ENCODE measurements at regions not wholly inside any gene's neighbourhood (a gene's known extent, or its start where the extent isn't known, plus 50 kb on each side); places are given as distances from the start of the nearest gene placed in this dataset.

- in situ Hi-C loops (cut with MboI; ENCODE audit: low sequenced_read_pairs) = no loop called here
- Histone ChIP-seq H3K9me3 (no peaks in the 10 kb centered on the region), H3K4me1 (peaks cover 14% of the 10 kb centered on the region), H3K36me3 (replicated peaks) (no peaks in the 10 kb centered on the region), H3K27me3 (ENCODE audit: low read depth) (no peaks in the 10 kb centered on the region), H3K4me3 (no peak overlapping the region)
- DNase-seq (ENCODE audit: low spot score in 2 of 2) = no peak
Measured at GRCh38 chr7:22895828-22896165, 73.1 kb upstream of the TOMM7 start.

- peaks cover 14% of the 10 kb centered on the region for H3K4me1 ChIP-seq
- no peaks in the 10 kb centered on the region for H3K27me3 ChIP-seq (ENCODE audit: low read depth)
- H3K4me3 ChIP-seq = no peak overlapping the region
- no peaks in the 10 kb centered on the region for H3K36me3 ChIP-seq (replicated peaks)
- in situ Hi-C loops (cut with MboI; ENCODE audit: low sequenced_read_pairs) = no loop called here
- peak in 1 of 2 experiments; percentile 35 for DNase-seq (ENCODE audit: low spot score in 2 of 2)
- H3K9me3 ChIP-seq = no peaks in the 10 kb centered on the region
Measured at GRCh38 chr7:22895140-22895827, 72.6 kb upstream of the TOMM7 start.

- H3K4me3 ChIP-seq = no peak overlapping the region
- no peaks in the 10 kb centered on the region for H3K36me3 ChIP-seq (replicated peaks)
- in situ Hi-C loops (cut with MboI; ENCODE audit: low sequenced_read_pairs) = no loop called here
- no peak for DNase-seq (ENCODE audit: low spot score in 2 of 2)
- peaks cover 14% of the 10 kb centered on the region for H3K4me1 ChIP-seq
- H3K9me3 ChIP-seq = no peaks in the 10 kb centered on the region
- H3K27me3 ChIP-seq (ENCODE audit: low read depth) = no peaks in the 10 kb centered on the region
Measured at GRCh38 chr7:22894546-22894945, 71.9 kb upstream of the TOMM7 start.

- Histone ChIP-seq H3K4me1 (peaks cover 5% of the 10 kb centered on the region; the same call in 1 of the 2 replicates), H3K36me3 (replicated peaks) (no peaks in the 10 kb centered on the region), H3K9me3 (no peaks in the 10 kb centered on the region), H3K4me3 (no peak overlapping the region), H3K27me3 (ENCODE audit: low read depth) (no peaks in the 10 kb centered on the region)
- in situ Hi-C loops (cut with MboI; ENCODE audit: low sequenced_read_pairs) = no loop called here
- no peak for DNase-seq (ENCODE audit: low spot score in 2 of 2)
Measured at GRCh38 chr7:22890773-22891172, 68.1 kb upstream of the TOMM7 start.

- in situ Hi-C loops (cut with MboI; ENCODE audit: low sequenced_read_pairs) = no loop called here
- no peaks in the 10 kb centered on the region for H3K9me3 ChIP-seq
- H3K4me1 ChIP-seq = no peaks in the 10 kb centered on the region
- DNase-seq (ENCODE audit: low spot score in 2 of 2) = no peak
- H3K27me3 ChIP-seq (ENCODE audit: low read depth) = no peaks in the 10 kb centered on the region
- H3K36me3 ChIP-seq (replicated peaks) = no peaks in the 10 kb centered on the region
- H3K4me3 ChIP-seq = no peak overlapping the region
Measured at GRCh38 chr7:22885797-22886261, 63.2 kb upstream of the TOMM7 start.

GRCh38 chr7:22884911-22885788, 62.5 kb upstream of the TOMM7 start:
- no peak for DNase-seq (ENCODE audit: low spot score in 2 of 2)
- no peaks in the 10 kb centered on the region for H3K9me3 ChIP-seq
- in situ Hi-C loops (cut with MboI; ENCODE audit: low sequenced_read_pairs) = no loop called here
- H3K27me3 ChIP-seq (ENCODE audit: low read depth) = no peaks in the 10 kb centered on the region
- H3K4me1 ChIP-seq = no peaks in the 10 kb centered on the region
- no peak overlapping the region for H3K4me3 ChIP-seq
- no peaks in the 10 kb centered on the region for H3K36me3 ChIP-seq (replicated peaks)

- DNase-seq (ENCODE audit: low spot score in 2 of 2) = no peak
- no peak overlapping the region for H3K4me3 ChIP-seq
- in situ Hi-C loops (cut with MboI; ENCODE audit: low sequenced_read_pairs) = no loop called here
- no peaks in the 10 kb centered on the region for H3K9me3 ChIP-seq
- 0 out of 2 replicates have a peak, but pooled peaks cover under 1% of the 10 kb centered on the region for H3K4me1 ChIP-seq
- H3K27me3 ChIP-seq (ENCODE audit: low read depth) = no peaks in the 10 kb centered on the region
- H3K36me3 ChIP-seq (replicated peaks) = no peaks in the 10 kb centered on the region
Measured at GRCh38 chr7:22882106-22882505, 59.5 kb upstream of the TOMM7 start.

GRCh38 chr7:22879709-22880306, 57.2 kb upstream of the TOMM7 start:
- Histone ChIP-seq H3K4me1 (peaks cover 13% of the 10 kb centered on the region), H3K4me3 (no peak overlapping the region), H3K9me3 (no peaks in the 10 kb centered on the region), H3K27me3 (ENCODE audit: low read depth) (no peaks in the 10 kb centered on the region), H3K36me3 (replicated peaks) (no peaks in the 10 kb centered on the region)
- in situ Hi-C loops (cut with MboI; ENCODE audit: low sequenced_read_pairs) = no loop called here
- DNase-seq (ENCODE audit: low spot score in 2 of 2) = no peak

- in situ Hi-C loops (cut with MboI; ENCODE audit: low sequenced_read_pairs) = no loop called here
- Histone ChIP-seq H3K4me3 (no peak overlapping the region), H3K27me3 (ENCODE audit: low read depth) (no peaks in the 10 kb centered on the region), H3K9me3 (no peaks in the 10 kb centered on the region), H3K36me3 (replicated peaks) (no peaks in the 10 kb centered on the region), H3K4me1 (peaks cover 13% of the 10 kb centered on the region)
- no peak for DNase-seq (ENCODE audit: low spot score in 2 of 2)
Measured at GRCh38 chr7:22879280-22879679, 56.6 kb upstream of the TOMM7 start.

GRCh38 chr7:22876986-22877729, 54.5 kb upstream of the TOMM7 start:
- Histone ChIP-seq H3K36me3 (replicated peaks) (no peaks in the 10 kb centered on the region), H3K9me3 (no peaks in the 10 kb centered on the region), H3K4me1 (peaks cover 13% of the 10 kb centered on the region), H3K27me3 (ENCODE audit: low read depth) (no peaks in the 10 kb centered on the region), H3K4me3 (no peak overlapping the region)
- DNase-seq (ENCODE audit: low spot score in 2 of 2) = peak in 1 of 2 experiments; percentile 48
- in situ Hi-C loops (cut with MboI; ENCODE audit: low sequenced_read_pairs) = no loop called here

GRCh38 chr7:22875470-22875869, 52.8 kb upstream of the TOMM7 start:
- in situ Hi-C loops (cut with MboI; ENCODE audit: low sequenced_read_pairs) = no loop called here
- no peaks in the 10 kb centered on the region for H3K27me3 ChIP-seq (ENCODE audit: low read depth)
- no peak for DNase-seq (ENCODE audit: low spot score in 2 of 2)
- H3K9me3 ChIP-seq = no peaks in the 10 kb centered on the region
- H3K4me3 ChIP-seq = no peak overlapping the region
- no peaks in the 10 kb centered on the region for H3K36me3 ChIP-seq (replicated peaks)
- peaks cover 13% of the 10 kb centered on the region for H3K4me1 ChIP-seq

- no peaks in the 10 kb centered on the region for H3K9me3 ChIP-seq
- H3K36me3 ChIP-seq (replicated peaks) = no peaks in the 10 kb centered on the region
- in situ Hi-C loops (cut with MboI; ENCODE audit: low sequenced_read_pairs) = no loop called here
- H3K4me3 ChIP-seq = no peak overlapping the region
- no peaks in the 10 kb centered on the region for H3K27me3 ChIP-seq (ENCODE audit: low read depth)
- no peak for DNase-seq (ENCODE audit: low spot score in 2 of 2)
- H3K4me1 ChIP-seq = peaks cover 13% of the 10 kb centered on the region
Measured at GRCh38 chr7:22874904-22875303, 52.3 kb upstream of the TOMM7 start.
